ENCODE measurements at regions not wholly inside any gene's neighbourhood (a gene's known extent, or its start where the extent isn't known, plus 50 kb on each side); places are given as distances from the start of the nearest gene placed in this dataset.

DNA sequence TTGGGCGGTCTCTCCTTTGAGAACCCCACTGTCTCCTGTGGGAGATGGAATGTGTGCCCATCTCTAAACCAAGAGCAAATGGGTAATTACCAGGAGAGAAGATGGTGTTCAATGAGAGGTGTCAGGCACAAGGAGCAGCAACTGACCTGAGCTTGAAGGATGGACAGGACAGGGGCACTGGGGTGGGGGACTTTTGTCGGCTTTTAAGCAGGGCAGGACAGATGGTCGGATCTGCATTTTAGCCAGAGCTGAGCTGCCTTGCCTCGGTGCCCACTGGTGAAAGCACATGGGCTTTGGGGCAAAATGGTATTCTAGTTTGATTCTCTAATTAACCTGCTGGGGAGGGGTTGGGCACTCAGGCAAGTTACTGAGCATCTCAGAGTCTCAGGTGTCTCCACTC lies 98.0 kb downstream of the INHBB start:
- no peak for DNase-seq (ENCODE audit: low read depth)
- H3K4me3 ChIP-seq (ENCODE audit: low read depth, low read length) = no peak overlapping the region
- TF ChIP-seq, protein P1, sequence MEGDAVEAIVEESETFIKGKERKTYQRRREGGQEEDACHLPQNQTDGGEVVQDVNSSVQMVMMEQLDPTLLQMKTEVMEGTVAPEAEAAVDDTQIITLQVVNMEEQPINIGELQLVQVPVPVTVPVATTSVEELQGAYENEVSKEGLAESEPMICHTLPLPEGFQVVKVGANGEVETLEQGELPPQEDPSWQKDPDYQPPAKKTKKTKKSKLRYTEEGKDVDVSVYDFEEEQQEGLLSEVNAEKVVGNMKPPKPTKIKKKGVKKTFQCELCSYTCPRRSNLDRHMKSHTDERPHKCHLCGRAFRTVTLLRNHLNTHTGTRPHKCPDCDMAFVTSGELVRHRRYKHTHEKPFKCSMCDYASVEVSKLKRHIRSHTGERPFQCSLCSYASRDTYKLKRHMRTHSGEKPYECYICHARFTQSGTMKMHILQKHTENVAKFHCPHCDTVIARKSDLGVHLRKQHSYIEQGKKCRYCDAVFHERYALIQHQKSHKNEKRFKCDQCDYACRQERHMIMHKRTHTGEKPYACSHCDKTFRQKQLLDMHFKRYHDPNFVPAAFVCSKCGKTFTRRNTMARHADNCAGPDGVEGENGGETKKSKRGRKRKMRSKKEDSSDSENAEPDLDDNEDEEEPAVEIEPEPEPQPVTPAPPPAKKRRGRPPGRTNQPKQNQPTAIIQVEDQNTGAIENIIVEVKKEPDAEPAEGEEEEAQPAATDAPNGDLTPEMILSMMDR (IDR thresholded peaks at IDR 0.05; ENCODE audit: low read depth, low read length, missing control alignments) = no peak

DNA sequence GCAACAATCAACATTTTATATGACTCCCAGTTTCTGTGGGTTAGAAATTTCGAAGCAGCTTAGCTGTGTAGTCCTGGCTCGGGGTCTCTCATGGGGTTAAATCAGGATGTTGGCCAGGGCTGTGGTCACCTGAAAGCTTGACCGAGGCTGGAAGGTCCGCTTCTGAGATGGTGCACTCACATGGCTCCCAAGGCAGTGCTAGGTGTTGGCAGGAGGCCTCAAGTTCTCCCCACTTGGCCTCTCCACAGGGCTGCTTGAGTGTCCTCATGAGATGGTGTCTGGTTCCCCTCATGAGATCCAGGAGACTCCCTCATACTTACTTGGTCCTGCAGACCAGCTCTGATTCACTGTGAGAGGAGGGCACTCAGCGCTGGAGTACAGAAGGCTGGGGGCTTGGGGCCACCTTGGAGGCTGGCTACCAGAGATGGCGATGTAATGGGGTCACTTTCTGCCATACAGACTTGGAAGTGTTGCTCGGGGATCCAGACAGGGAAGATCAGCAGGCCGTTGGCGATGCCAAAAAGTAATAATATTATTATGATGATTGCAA lies 98.8 kb downstream of the INHBB start:
- no peak for DNase-seq (ENCODE audit: low read depth)
- TF ChIP-seq, protein P1 (IDR thresholded peaks at IDR 0.05; ENCODE audit: low read depth, low read length, missing control alignments) = no peak
- H3K4me3 ChIP-seq (ENCODE audit: low read depth, low read length) = no peak overlapping the region

DNA sequence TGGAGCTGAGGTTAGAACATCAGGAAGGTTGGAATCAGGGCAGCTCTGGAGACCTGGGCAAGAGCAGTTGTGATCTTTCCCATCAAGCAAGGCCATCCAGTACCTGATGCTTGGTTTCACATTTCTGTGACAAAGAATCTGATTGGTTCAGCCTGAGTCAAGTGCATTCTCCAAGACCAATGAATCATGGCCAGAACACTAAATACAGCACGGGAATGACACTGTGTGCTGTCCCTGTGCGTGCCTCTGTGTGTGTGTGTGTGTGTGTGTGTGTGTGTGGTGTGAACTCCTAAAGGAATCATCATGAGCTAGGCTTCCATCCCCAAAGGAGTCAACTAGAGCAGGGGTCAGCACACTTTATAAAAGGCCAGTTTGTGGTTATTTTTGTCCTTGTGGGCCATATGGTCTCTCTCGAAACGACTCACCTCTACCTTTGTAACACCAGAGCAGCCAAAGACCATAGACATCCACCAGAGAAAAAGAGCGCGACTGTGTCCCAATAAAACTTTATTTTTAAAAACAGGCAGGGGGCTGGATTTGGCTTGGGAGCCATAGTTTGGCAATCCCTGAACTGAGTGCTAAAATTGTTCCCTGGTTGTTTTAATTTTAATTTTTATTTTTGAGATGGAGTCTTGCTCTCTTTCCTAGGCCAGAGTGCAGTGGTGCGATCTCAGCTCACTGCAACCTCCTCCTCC lies 99.7 kb downstream of the INHBB start:
- DNase-seq (ENCODE audit: low read depth) = no peak
- no peak overlapping the region for H3K4me3 ChIP-seq (ENCODE audit: low read depth, low read length)
- TF ChIP-seq, protein P1 (IDR thresholded peaks at IDR 0.05; ENCODE audit: low read depth, low read length, missing control alignments) = no peak

DNA sequence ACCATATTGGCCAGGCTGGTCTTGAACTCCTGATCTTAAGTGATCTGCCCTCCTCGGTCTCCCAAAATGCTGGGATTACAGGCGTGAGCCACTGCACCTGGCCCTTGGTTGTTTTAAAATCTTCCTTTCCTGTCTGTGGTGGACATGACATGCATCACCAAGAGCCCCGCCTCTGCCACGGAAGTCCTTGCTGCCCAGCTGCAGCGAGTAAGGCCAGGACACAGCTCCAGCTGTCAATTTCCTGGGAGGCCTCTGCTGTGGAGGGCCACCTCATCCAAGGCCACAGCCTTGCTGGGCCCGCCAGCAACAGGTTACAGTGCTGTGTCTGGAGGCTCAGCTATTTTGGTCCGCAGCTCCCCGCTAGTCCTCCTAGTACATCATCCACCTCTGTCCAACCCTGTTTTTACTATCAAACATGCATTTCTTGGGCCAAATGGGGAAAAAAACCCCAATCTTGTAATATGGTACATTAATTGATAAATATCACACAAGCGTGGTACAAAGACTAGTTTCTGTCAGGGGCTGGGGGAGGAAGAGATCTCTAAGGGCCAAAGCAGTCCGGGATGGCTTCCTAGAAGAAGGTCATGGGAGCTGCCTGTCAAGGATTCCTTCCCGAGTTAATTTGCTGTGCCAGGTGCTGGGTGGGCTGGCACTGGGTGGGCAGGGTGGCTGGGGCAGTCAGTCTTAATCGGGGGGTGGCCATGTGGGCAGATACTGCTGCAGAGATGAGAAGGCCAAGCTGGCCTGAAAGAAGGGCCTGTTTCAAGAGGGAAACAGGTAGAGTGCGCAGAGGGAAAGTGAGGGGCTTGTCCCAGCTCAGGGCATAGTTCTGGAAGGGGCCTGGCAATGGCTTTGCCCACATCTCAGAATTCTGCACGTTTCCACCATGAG lies 100.5 kb downstream of the INHBB start:
- TF ChIP-seq, protein P1 (IDR thresholded peaks at IDR 0.05; ENCODE audit: low read depth, low read length, missing control alignments) = no peak
- no peak overlapping the region for H3K4me3 ChIP-seq (ENCODE audit: low read depth, low read length)
- DNase-seq (ENCODE audit: low read depth) = no peak

DNA sequence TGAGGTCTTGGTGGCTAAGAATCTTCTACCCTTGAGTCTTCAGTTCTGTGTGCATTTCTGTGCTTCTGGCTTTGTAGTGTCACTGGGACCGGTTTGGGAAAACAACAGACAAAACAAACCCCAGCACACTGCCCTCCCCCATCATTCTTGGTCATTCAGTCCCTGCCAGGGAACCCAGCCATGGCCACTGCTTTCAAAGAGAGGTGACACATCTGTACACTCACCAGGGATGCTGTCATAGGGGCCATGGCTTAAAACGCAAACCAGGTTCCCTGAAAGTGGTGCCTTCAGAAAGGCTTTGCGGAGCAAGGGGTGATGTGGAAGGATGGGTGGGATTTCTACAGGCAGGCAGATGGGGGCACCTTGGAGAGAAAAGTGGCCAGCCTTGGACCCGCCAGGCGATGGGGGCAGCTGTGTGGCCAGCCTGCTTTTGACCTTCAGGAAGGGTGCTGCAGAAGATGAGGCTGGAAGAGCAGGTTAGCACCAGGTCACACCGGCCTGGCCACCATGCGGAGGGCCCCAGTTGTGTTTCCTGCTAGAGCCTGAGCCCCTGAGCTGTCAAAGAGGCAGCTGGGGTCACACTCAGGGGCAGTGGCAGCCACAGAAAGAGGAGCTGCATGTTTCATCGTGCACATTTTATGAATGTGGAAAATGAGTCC lies 101.3 kb downstream of the INHBB start:
- TF ChIP-seq, protein P1 (IDR thresholded peaks at IDR 0.05; ENCODE audit: low read depth, low read length, missing control alignments) = no peak

DNA sequence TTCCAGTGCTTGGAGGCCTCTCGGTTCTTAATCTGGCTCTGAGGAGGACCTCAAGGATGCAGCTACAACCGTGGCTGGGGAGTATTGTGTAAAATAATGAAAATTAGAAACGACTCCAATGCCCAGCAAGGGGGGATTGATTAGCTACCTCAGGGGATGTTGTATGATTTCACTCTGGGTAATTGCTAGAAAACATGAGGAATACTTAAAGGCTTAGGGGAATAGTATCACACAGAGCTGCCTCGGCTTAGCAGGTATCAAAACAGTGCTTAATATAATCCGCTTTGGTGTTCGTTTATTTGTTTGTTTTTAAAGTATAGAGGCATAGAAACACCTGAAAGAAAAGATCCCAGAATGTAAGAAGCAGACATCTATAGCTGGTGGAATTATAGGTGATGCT lies 102.5 kb downstream of the INHBB start:
- DNase-seq (ENCODE audit: low read depth) = no peak
- no peak overlapping the region for H3K4me3 ChIP-seq (ENCODE audit: low read depth, low read length)
- TF ChIP-seq, protein P1 (IDR thresholded peaks at IDR 0.05; ENCODE audit: low read depth, low read length, missing control alignments) = no peak

More for the DNA sequence above, 101.3 kb downstream of the INHBB start:
- no peak overlapping the region for H3K4me3 ChIP-seq (ENCODE audit: low read depth, low read length)
- DNase-seq (ENCODE audit: low read depth) = no peak

Data from GM12864 (cell line).